Neural cell (in vitro differentiated cells): ENCODE measurements at regions not wholly inside any gene's neighbourhood (a gene's known extent, or its start where the extent isn't known, plus 50 kb on each side); places are given as distances from the start of the nearest gene placed in this dataset.

Source experiments
- H2AFZ ChIP-seq: fragments of 200-600, 300-800 bp; sonication (generic), shearing (Covaris generic); 2 replicates; pipeline ENCODE4 v1.6.0; 2014; ENCODE audit warnings: low read depth, mild to moderate bottlenecking, antibody characterized with exemption, low read length, moderate library complexity
- H3F3A ChIP-seq: fragments of 200-600 bp; shearing (Covaris generic); 2 replicates; pipeline ENCODE4 v1.6.1; 2016; ENCODE audit warnings: mild to moderate bottlenecking, moderate library complexity, mixed read lengths, antibody characterized with exemption, low read length; ENCODE audit not compliant: insufficient read depth, poor library complexity, severe bottlenecking
- H3K27ac ChIP-seq: fragments of 200-600, 300-800 bp; sonication (generic), shearing (Covaris generic); 2 replicates; pipeline ENCODE4 v1.5.1; 2014; ENCODE audit warnings: mild to moderate bottlenecking, low read length, moderate library complexity
- H3K27me3 ChIP-seq: fragments of 300-800, 200-600 bp; sonication (generic), shearing (Covaris generic); 2 replicates; pipeline ENCODE4 v1.6.0; 2014; ENCODE audit warnings: mild to moderate bottlenecking, low read depth, low read length, moderate library complexity; ENCODE audit not compliant: insufficient read depth
- H3K36me3 ChIP-seq: fragments of 300-800, 200-600 bp; sonication (generic), shearing (Covaris generic); 2 replicates; pipeline ENCODE4 v1.5.1; 2014; ENCODE audit warnings: mild to moderate bottlenecking, antibody characterized with exemption, low read length, moderate library complexity; ENCODE audit not compliant: insufficient read depth
- H3K4me2 ChIP-seq: fragments of 300-800, 200-600 bp; sonication (generic), shearing (Covaris generic); 2 replicates; pipeline ENCODE4 v1.6.0; 2014; ENCODE audit warnings: mild to moderate bottlenecking, low read length
- H3K4me3 ChIP-seq: fragments of 300-800, 200-600 bp; sonication (generic), shearing (Covaris generic); 2 replicates; pipeline ENCODE4 v1.5.1; 2014; ENCODE audit warnings: mild to moderate bottlenecking, low read length, moderate library complexity
- H3K79me2 ChIP-seq: fragments of 200-600 bp; shearing (Covaris generic); replicated peaks from 2 replicates; pipeline ENCODE4 v1.6.0; 2014; ENCODE audit warnings: mild to moderate bottlenecking, low read length, moderate library complexity; ENCODE audit not compliant: insufficient read depth
- H3K9ac ChIP-seq: fragments of 300-800, 200-600 bp; sonication (generic), shearing (Covaris generic); 2 replicates; pipeline ENCODE4 v1.6.1; 2016; ENCODE audit warnings: mild to moderate bottlenecking, low read length, mixed read lengths
- H3K9me2 ChIP-seq: fragments of 200-600 bp; shearing (Covaris generic); 2 replicates; pipeline ENCODE4 v1.6.1; 2016; ENCODE audit warnings: mild to moderate bottlenecking, low read length, mixed read lengths; ENCODE audit not compliant: insufficient read depth
- H3K9me3 ChIP-seq: fragments of 200-600, 300-800 bp; sonication (generic), shearing (Covaris generic); 2 replicates; pipeline ENCODE4 v1.6.1; 2016; ENCODE audit warnings: mild to moderate bottlenecking, mixed run types, low read length, moderate library complexity, mixed read lengths
- H4K20me1 ChIP-seq: fragments of 200-600 bp; shearing (Covaris generic); 2 replicates; pipeline ENCODE4 v1.6.1; 2016; ENCODE audit warnings: mild to moderate bottlenecking, mixed run types; ENCODE audit not compliant: insufficient read depth
- EP300 ChIP-seq: fragments of 450-650 bp; conservative IDR thresholded peaks from 2 replicates; pipeline ENCODE4 v1.6.1; 2014; ENCODE audit warnings: antibody characterized with exemption, mild to moderate bottlenecking, moderate library complexity; ENCODE audit not compliant: poor library complexity, severe bottlenecking
- EZH2 ChIP-seq: fragments of 200-600, 300-800 bp; shearing (Covaris generic), sonication (generic); IDR thresholded peaks from 2 replicates; pipeline ENCODE4 v1.6.1; 2014; ENCODE audit warnings: antibody characterized with exemption, low read length, borderline replicate concordance, mild to moderate bottlenecking; ENCODE audit not compliant: insufficient read depth, poor library complexity, severe bottlenecking
- MXI1 ChIP-seq: fragments of 450-650 bp; conservative IDR thresholded peaks from 2 replicates; pipeline ENCODE4 v1.6.1; 2014; ENCODE audit warnings: antibody characterized with exemption, mild to moderate bottlenecking; ENCODE audit not compliant: poor library complexity, severe bottlenecking
- POLR2AphosphoS5 ChIP-seq: IDR thresholded peaks from 2 replicates; pipeline ENCODE4 v1.6.1; 2012
- RAD21 ChIP-seq: fragments of 450-650 bp; conservative IDR thresholded peaks from 2 replicates; pipeline ENCODE4 v1.6.1; 2014; ENCODE audit warnings: antibody characterized with exemption, mild to moderate bottlenecking, moderate library complexity
- SMC3 ChIP-seq: fragments of 450-650 bp; conservative IDR thresholded peaks from 2 replicates; pipeline ENCODE4 v1.6.1; 2014; ENCODE audit warnings: antibody characterized with exemption, mild to moderate bottlenecking, moderate library complexity; ENCODE audit not compliant: poor library complexity
- TAF1 ChIP-seq: IDR thresholded peaks from 2 replicates; pipeline ENCODE4 v1.6.1; 2012; ENCODE audit warnings: low read depth
- TF ChIP-seq, protein P1 (sequence below): fragments of 450-650 bp; IDR thresholded peaks from 2 replicates; pipeline ENCODE4 v1.5.1; 2014; ENCODE audit warnings: antibody characterized with exemption, mild to moderate bottlenecking, moderate library complexity; ENCODE audit not compliant: poor library complexity, severe bottlenecking
- TF ChIP-seq, protein P2 (sequence below): IDR thresholded peaks from 2 replicates; pipeline ENCODE4 v1.6.1; 2012; ENCODE audit warnings: borderline replicate concordance

DNA sequence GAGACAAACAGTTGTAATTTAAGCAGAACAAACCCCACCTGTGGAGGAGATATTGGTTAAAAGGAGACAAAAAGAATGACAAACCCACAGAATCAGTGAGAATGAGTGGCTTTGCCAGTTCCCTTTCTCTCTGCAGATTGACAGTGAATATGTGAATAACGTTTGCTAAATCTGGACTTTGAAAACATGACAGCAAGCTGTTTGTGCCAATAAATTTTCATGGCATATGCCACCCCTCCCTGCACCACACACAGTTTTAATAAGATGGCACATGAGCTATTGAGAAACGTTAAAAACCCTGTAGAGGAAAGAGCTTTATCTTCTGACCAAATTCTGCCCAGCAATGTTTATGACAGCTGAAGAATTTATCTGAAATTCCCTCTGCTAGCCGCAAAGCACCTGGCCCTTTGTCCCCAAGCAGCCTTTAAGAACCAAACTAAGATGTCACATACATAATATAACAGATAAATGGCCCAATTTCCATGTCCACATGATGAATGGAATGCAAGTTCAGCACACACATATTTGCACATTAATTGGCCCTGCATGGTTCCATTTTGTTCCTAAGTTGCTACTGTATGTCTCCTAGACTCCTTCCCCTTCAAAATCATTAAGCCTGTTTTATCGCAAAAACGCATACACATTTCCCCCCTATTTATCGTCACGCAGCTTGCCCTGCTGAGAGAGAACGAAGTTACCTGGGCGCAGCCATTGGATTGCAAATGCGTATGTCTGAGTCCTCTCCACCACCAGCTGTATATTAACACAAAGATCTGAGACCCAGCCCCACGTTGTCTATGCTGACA, 773.5 kb upstream of the EEF2KMT start:
- Histone ChIP-seq H2AFZ (no peak overlapping the region), H3K36me3 (peaks cover 3% of the 10 kb centered on the region), H3K4me2 (peak overlapping the region; percentile 50), H3F3A (peaks cover 11% of the 10 kb centered on the region), H3K27ac (peak overlapping the region; percentile 86), H3K9ac (peak overlapping the region; percentile 57), H3K79me2 (no peaks in the 10 kb centered on the region), H4K20me1 (no peaks in the 10 kb centered on the region), H3K4me3 (peak overlapping the region; percentile 53), H3K27me3 (no peaks in the 10 kb centered on the region), H3K9me2 (no peaks in the 10 kb centered on the region), H3K9me3 (no peaks in the 10 kb centered on the region)
- TF ChIP-seq TAF1 (peak; percentile 30), EZH2 (no peak), RAD21 (peak; percentile 47), SMC3 (peak; percentile 46), MXI1 (no peak), EP300 (peak; percentile 91), POLR2AphosphoS5 (peak; percentile 81)
- TF ChIP-seq, protein P1, sequence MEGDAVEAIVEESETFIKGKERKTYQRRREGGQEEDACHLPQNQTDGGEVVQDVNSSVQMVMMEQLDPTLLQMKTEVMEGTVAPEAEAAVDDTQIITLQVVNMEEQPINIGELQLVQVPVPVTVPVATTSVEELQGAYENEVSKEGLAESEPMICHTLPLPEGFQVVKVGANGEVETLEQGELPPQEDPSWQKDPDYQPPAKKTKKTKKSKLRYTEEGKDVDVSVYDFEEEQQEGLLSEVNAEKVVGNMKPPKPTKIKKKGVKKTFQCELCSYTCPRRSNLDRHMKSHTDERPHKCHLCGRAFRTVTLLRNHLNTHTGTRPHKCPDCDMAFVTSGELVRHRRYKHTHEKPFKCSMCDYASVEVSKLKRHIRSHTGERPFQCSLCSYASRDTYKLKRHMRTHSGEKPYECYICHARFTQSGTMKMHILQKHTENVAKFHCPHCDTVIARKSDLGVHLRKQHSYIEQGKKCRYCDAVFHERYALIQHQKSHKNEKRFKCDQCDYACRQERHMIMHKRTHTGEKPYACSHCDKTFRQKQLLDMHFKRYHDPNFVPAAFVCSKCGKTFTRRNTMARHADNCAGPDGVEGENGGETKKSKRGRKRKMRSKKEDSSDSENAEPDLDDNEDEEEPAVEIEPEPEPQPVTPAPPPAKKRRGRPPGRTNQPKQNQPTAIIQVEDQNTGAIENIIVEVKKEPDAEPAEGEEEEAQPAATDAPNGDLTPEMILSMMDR, result peak; percentile 11
- TF ChIP-seq, protein P2, sequence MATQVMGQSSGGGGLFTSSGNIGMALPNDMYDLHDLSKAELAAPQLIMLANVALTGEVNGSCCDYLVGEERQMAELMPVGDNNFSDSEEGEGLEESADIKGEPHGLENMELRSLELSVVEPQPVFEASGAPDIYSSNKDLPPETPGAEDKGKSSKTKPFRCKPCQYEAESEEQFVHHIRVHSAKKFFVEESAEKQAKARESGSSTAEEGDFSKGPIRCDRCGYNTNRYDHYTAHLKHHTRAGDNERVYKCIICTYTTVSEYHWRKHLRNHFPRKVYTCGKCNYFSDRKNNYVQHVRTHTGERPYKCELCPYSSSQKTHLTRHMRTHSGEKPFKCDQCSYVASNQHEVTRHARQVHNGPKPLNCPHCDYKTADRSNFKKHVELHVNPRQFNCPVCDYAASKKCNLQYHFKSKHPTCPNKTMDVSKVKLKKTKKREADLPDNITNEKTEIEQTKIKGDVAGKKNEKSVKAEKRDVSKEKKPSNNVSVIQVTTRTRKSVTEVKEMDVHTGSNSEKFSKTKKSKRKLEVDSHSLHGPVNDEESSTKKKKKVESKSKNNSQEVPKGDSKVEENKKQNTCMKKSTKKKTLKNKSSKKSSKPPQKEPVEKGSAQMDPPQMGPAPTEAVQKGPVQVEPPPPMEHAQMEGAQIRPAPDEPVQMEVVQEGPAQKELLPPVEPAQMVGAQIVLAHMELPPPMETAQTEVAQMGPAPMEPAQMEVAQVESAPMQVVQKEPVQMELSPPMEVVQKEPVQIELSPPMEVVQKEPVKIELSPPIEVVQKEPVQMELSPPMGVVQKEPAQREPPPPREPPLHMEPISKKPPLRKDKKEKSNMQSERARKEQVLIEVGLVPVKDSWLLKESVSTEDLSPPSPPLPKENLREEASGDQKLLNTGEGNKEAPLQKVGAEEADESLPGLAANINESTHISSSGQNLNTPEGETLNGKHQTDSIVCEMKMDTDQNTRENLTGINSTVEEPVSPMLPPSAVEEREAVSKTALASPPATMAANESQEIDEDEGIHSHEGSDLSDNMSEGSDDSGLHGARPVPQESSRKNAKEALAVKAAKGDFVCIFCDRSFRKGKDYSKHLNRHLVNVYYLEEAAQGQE, result peak; percentile 45

DNA sequence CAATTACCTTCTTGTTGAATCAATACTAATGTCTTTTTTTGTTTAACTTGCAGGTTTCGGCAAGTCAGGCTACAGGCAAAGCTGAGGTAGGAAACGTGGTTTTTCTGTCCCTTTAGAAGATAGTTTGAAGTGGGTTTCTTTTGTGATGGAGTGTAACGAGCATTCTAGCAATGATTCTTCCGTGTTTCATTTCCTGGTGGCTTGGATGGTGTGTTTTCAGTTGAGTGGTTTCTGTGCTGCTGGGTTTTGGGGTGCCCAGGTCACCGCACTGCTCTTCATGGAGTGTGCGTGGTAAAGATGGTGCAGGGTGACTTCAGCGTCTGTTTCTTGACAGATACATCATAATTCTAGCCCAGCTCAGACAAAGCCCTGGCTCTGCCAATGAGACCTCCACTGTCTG, 769.7 kb upstream of the EEF2KMT start:
- Histone ChIP-seq H3K27ac (no peak overlapping the region), H4K20me1 (no peaks in the 10 kb centered on the region), H3F3A (peaks cover 7% of the 10 kb centered on the region), H3K79me2 (no peaks in the 10 kb centered on the region), H3K9me2 (no peaks in the 10 kb centered on the region), H3K36me3 (peaks cover 3% of the 10 kb centered on the region), H2AFZ (no peak overlapping the region), H3K9ac (no peak overlapping the region), H3K9me3 (no peaks in the 10 kb centered on the region), H3K27me3 (no peaks in the 10 kb centered on the region), H3K4me2 (no peak overlapping the region), H3K4me3 (no peak overlapping the region)
- TF ChIP-seq TAF1 (no peak), EZH2 (no peak), POLR2AphosphoS5 (no peak), RAD21 (no peak), EP300 (no peak), SMC3 (no peak), MXI1 (no peak)
- TF ChIP-seq, protein P2, result no peak
- TF ChIP-seq, protein P1, result no peak
